RWPE1 (cell line): ENCODE measurements at regions not wholly inside any gene's neighbourhood (a gene's known extent, or its start where the extent isn't known, plus 50 kb on each side); places are given as distances from the start of the nearest gene placed in this dataset.
"Not testable (repeated sequence)": the region's sequence is repeated elsewhere in the genome, so short reads cannot be mapped to it uniquely, and the experiment has no call there.

Source experiments
- CTCF ChIA-PET: fragments of 350-600 bp; sonication (Branson Sonifier 250); formaldehyde crosslinking; extraction: SDS; loops from one replicate; lab custom pipeline; 2021; lab: Yijun Ruan, JAX
- POLR2A ChIA-PET: fragments of 400-600 bp; formaldehyde crosslinking; extraction: SDS; loops from one replicate; lab custom pipeline; 2020; ENCODE audit warnings: antibody characterized with exemption; ENCODE audit not compliant: low non-redundant PET; lab: Yijun Ruan, JAX
- DNase-seq: peaks from one replicate; pipeline ENCODE4 v3.0.0; 2012; ENCODE audit warnings: low spot score
- H3K27ac ChIP-seq: fragments of 450-650 bp; 2 replicates; pipeline ENCODE4 v1.5.1; 2017
- CTCF ChIP-seq: fragments of 450-650 bp; conservative IDR thresholded peaks from 2 replicates; pipeline ENCODE4 v1.5.1; 2017; ENCODE audit warnings: low read depth, mild to moderate bottlenecking

- POLR2A ChIA-PET = no interaction called here
- no peak overlapping the region for H3K27ac ChIP-seq
- no peak for DNase-seq
- no peak for TF ChIP-seq CTCF
- CTCF ChIA-PET = interaction anchor here (0.6 kb wide), 1 partner anchor 118 kb away, joined by 3 read pairs; no protein-coding TSS in a partner anchor
Observed at GRCh38 chr11:70597006-70597555, 198.8 kb downstream of the CTTN start.

- H3K27ac ChIP-seq = no peak overlapping the region
- DNase-seq = no peak
- no peak for TF ChIP-seq CTCF
- ChIA-PET CTCF (interaction anchor here (0.6 to 0.7 kb wide), 2 partner anchors 17 to 119 kb away, joined by 3 to 5 read pairs; no protein-coding TSS in a partner anchor), POLR2A (no interaction called here)
Observed at GRCh38 chr11:70597751-70598625, 199.7 kb downstream of the CTTN start.

GRCh38 chr11:70600911-70601415 lies 202.6 kb downstream of the CTTN start:
- DNase-seq, CTCF ChIA-PET, POLR2A ChIA-PET, H3K27ac ChIP-seq: not testable (repeated sequence)

- POLR2A ChIA-PET = no interaction called here
- no peak for DNase-seq
- CTCF ChIA-PET = no interaction called here
- no peak for TF ChIP-seq CTCF
- H3K27ac ChIP-seq = no peak overlapping the region
Observed at GRCh38 chr11:70601861-70602538, 203.7 kb downstream of the CTTN start.

- ChIA-PET POLR2A (no interaction called here), CTCF (interaction anchor here (0.9 kb wide), 1 partner anchor 11 kb away, joined by 3 read pairs; no protein-coding TSS in a partner anchor)
- peak overlapping the region; percentile 64 for H3K27ac ChIP-seq
- no peak for TF ChIP-seq CTCF
- DNase-seq = no peak
Observed at GRCh38 chr11:70603114-70603755, 204.9 kb downstream of the CTTN start.

- peak; percentile 73 for DNase-seq
- CTCF ChIA-PET = interaction anchor here (0.9 kb wide), 1 partner anchor 12 kb away, joined by 3 read pairs; no protein-coding TSS in a partner anchor
- POLR2A ChIA-PET = no interaction called here
- peak overlapping the region; percentile 64 for H3K27ac ChIP-seq
- no peak for TF ChIP-seq CTCF
Observed at GRCh38 chr11:70603756-70604211, 205.5 kb downstream of the CTTN start.
